SK-N-SH (cell line): ENCODE measurements at regions not wholly inside any gene's neighbourhood (a gene's known extent, or its start where the extent isn't known, plus 50 kb on each side); places are given as distances from the start of the nearest gene placed in this dataset.

Source experiments
- CTCF ChIA-PET: fragments of 300-600, 350-600 bp; formaldehyde crosslinking; extraction: SDS; loops from one replicate; lab custom pipeline; 2021; lab: Yijun Ruan, JAX
- POLR2A ChIA-PET: fragments of 350-600 bp; sonication (Branson Sonifier 250); formaldehyde crosslinking; extraction: SDS; loops from one replicate; lab custom pipeline; 2020; ENCODE audit warnings: antibody characterized with exemption, inconsistent platforms; lab: Yijun Ruan, JAX
- DNase-seq: peaks from one replicate; pipeline ENCODE4 v3.0.0; 2012
- H2AFZ ChIP-seq: fragments of 200-600 bp; sonication (generic); 2 replicates; pipeline ENCODE4 v1.8.1; 2016; ENCODE audit warnings: antibody characterized with exemption, mild to moderate bottlenecking, low read depth
- H3F3A ChIP-seq: fragments of 200-600 bp; sonication (generic); replicated peaks from 2 replicates; pipeline ENCODE3; 2016; ENCODE audit warnings: antibody characterized with exemption, mild to moderate bottlenecking; ENCODE audit not compliant: insufficient read depth
- H3K27ac ChIP-seq, 2 experiments: fragments of 200-500 bp in 1 of 2; fragments of 200-600 bp in 1 of 2; sonication (Bioruptor generic) in 1 of 2; sonication (generic), shearing (Covaris generic) in 1 of 2; 2 replicates each; pipeline versions ENCODE4 v1.5.1 to v1.6.1; 2014 to 2016; ENCODE audit warnings: low read depth in 2 of 2, inconsistent platforms in 1 of 2, low read length in 1 of 2, mild to moderate bottlenecking in 1 of 2, mixed read lengths in 1 of 2
- H3K27me3 ChIP-seq: fragments of 200-600 bp; sonication (generic), shearing (Covaris generic); 2 replicates; pipeline ENCODE4 v1.6.1; 2016; ENCODE audit warnings: mixed run types; ENCODE audit not compliant: insufficient read depth
- H3K36me3 ChIP-seq, 2 experiments: fragments of 200-500 bp in 1 of 2; fragments of 200-600 bp in 1 of 2; sonication (Bioruptor generic) in 1 of 2; sonication (generic) in 1 of 2; replicated peaks in 1 of 2; 2 replicates each; pipeline versions ENCODE3 to v1.5.1; 2014 to 2016; ENCODE audit warnings: low read length in 1 of 2, mild to moderate bottlenecking in 1 of 2; ENCODE audit not compliant: insufficient read depth in 2 of 2, control insufficient read depth in 1 of 2
- H3K4me1 ChIP-seq, 2 experiments: fragments of 200-500 bp in 1 of 2; fragments of 200-600 bp in 1 of 2; sonication (Bioruptor generic) in 1 of 2; sonication (generic), shearing (Covaris generic) in 1 of 2; 2 replicates each; pipeline versions ENCODE4 v1.5.1 to v1.6.1; 2014 to 2016; ENCODE audit warnings: low read depth in 1 of 2, low read length in 1 of 2, mixed run types in 1 of 2; ENCODE audit not compliant: insufficient read depth in 2 of 2, control insufficient read depth in 1 of 2
- H3K4me2 ChIP-seq: fragments of 200-600 bp; sonication (generic), shearing (Covaris generic); 2 replicates; pipeline ENCODE4 v1.6.1; 2017; ENCODE audit warnings: mixed run types
- H3K4me3 ChIP-seq, 2 experiments: fragments of 200-500 bp in 1 of 2; fragments of 200-600 bp in 1 of 2; sonication (Bioruptor generic) in 1 of 2; sonication (generic), shearing (Covaris generic) in 1 of 2; 2 replicates each; pipeline versions ENCODE4 v1.5.1 to v1.8.1; 2014 to 2016; ENCODE audit warnings: low read depth in 2 of 2, inconsistent platforms in 1 of 2, low read length in 1 of 2, mild to moderate bottlenecking in 1 of 2, mixed read lengths in 1 of 2, moderate library complexity in 1 of 2
- H3K79me2 ChIP-seq: fragments of 200-600 bp; sonication (generic); 2 replicates; pipeline ENCODE4 v1.8.1; 2017; ENCODE audit warnings: mild to moderate bottlenecking; ENCODE audit not compliant: insufficient read depth
- H3K9ac ChIP-seq: fragments of 200-600 bp; sonication (generic); 2 replicates; pipeline ENCODE4 v1.6.1; 2017; ENCODE audit warnings: mixed run types
- H3K9me2 ChIP-seq: fragments of 200-600 bp; sonication (generic); 2 replicates; pipeline ENCODE4 v1.6.1; 2017; ENCODE audit warnings: mixed run types
- H3K9me3 ChIP-seq: fragments of 200-600 bp; sonication (generic); 2 replicates; pipeline ENCODE4 v1.6.1; 2017; ENCODE audit warnings: mixed run types, mild to moderate bottlenecking, moderate library complexity
- H4K20me1 ChIP-seq: fragments of 200-600 bp; sonication (generic); 2 replicates; pipeline ENCODE4 v1.6.1; 2017; ENCODE audit warnings: mild to moderate bottlenecking, mixed run types; ENCODE audit not compliant: insufficient read depth
- CHD2 ChIP-seq: fragments of 150-350 bp; IDR thresholded peaks from 2 replicates; pipeline ENCODE4 v1.6.1; 2018; ENCODE audit warnings: low read length; ENCODE audit not compliant: partially characterized antibody
- CTCF ChIP-seq: fragments of 200-600 bp; sonication (generic); IDR thresholded peaks from 2 replicates; pipeline ENCODE4 v1.6.1; 2017; ENCODE audit warnings: antibody characterized with exemption, mild to moderate bottlenecking, moderate library complexity
- ELF1 ChIP-seq: IDR thresholded peaks from 2 replicates; pipeline ENCODE4 v1.4.0; 2012
- EP300 ChIP-seq, 2 experiments: IDR thresholded peaks; 2 replicates each; pipeline versions ENCODE4 v1.4.0 to v1.6.1; 2012; ENCODE audit warnings: borderline replicate concordance in 1 of 2, low read depth in 1 of 2, low read length in 1 of 2
- EZH2phosphoT487 ChIP-seq: fragments of 200-600 bp; sonication (generic); IDR thresholded peaks from 2 replicates; pipeline ENCODE4 v1.6.1; 2017; ENCODE audit warnings: low read depth, mixed run types, mild to moderate bottlenecking, antibody characterized with exemption, moderate library complexity, borderline replicate concordance
- FOXJ3 ChIP-seq: sonication (generic); formaldehyde crosslinking; IDR thresholded peaks from 2 replicates; pipeline ENCODE4 v1.5.1; 2020; ENCODE audit warnings: mild to moderate bottlenecking, missing genetic modification reagents
- GATA2 ChIP-seq: sonication (generic); formaldehyde crosslinking; IDR thresholded peaks from 2 replicates; pipeline ENCODE4 v1.5.0; 2020; ENCODE audit warnings: mild to moderate bottlenecking, missing genetic modification reagents
- IRF3 ChIP-seq: fragments of 150-350 bp; IDR thresholded peaks from 2 replicates; pipeline ENCODE4 v1.6.1; 2016; ENCODE audit warnings: mild to moderate bottlenecking, low read depth, low read length
- JUND ChIP-seq: IDR thresholded peaks from 2 replicates; pipeline ENCODE4 v1.4.0; 2012
- MAX ChIP-seq: IDR thresholded peaks from 2 replicates; pipeline ENCODE4 v1.4.0; 2012; ENCODE audit warnings: low read depth
- MEF2A ChIP-seq: IDR thresholded peaks from 2 replicates; pipeline ENCODE4 v1.4.0; 2012; ENCODE audit warnings: low read depth, borderline replicate concordance
- REST ChIP-seq: IDR thresholded peaks from 2 replicates; pipeline ENCODE4 v1.6.1; 2012; ENCODE audit warnings: mild to moderate bottlenecking, low read depth, low read length, moderate library complexity
- SIN3A ChIP-seq: IDR thresholded peaks from 2 replicates; pipeline ENCODE4 v1.6.1; 2012; ENCODE audit warnings: low read depth, mild to moderate bottlenecking, low read length, moderate library complexity, borderline replicate concordance
- SMC3 ChIP-seq: IDR thresholded peaks from 2 replicates; pipeline ENCODE4 v1.6.1; 2012; ENCODE audit warnings: low read depth, low read length, improper control_type of control experiment
- TAF1 ChIP-seq: IDR thresholded peaks from 2 replicates; pipeline ENCODE4 v1.6.1; 2012; ENCODE audit warnings: low read depth, mild to moderate bottlenecking, low read length, moderate library complexity, borderline replicate concordance
- TEAD4 ChIP-seq: IDR thresholded peaks from 2 replicates; pipeline ENCODE4 v1.4.0; 2012; ENCODE audit warnings: mild to moderate bottlenecking, borderline replicate concordance; ENCODE audit not compliant: insufficient read depth
- USF2 ChIP-seq: fragments of 150-350 bp; IDR thresholded peaks from 2 replicates; pipeline ENCODE4 v1.6.1; 2017; ENCODE audit warnings: antibody characterized with exemption, low read length, low read depth, borderline replicate concordance
- YY1 ChIP-seq: IDR thresholded peaks from 2 replicates; pipeline ENCODE4 v1.4.0; 2012; ENCODE audit warnings: low read depth, mild to moderate bottlenecking
- WGBS: methylation state at CpG from one replicate; pipeline ENCODE4 v1.1.6; 2017; ENCODE audit warnings: low lambda C conversion rate; 5-methylcytosine and 5-hydroxymethylcytosine counted together

- H3K9me2 ChIP-seq, result no peaks in the 10 kb centered on the region
- H4K20me1 ChIP-seq, result no peaks in the 10 kb centered on the region
- no peak overlapping the region for H3K9ac ChIP-seq
- no peak for TF ChIP-seq SMC3
- H3K4me1 ChIP-seq, result no peaks in the 10 kb centered on the region; a peak in 1 of 4 replicates
- no peaks in the 10 kb centered on the region for H3K27me3 ChIP-seq
- POLR2A ChIA-PET, result no interaction called here
- H3F3A ChIP-seq, result no peaks in the 10 kb centered on the region
- no peaks in the 10 kb centered on the region for H3K9me3 ChIP-seq
- H3K4me2 ChIP-seq, result no peak overlapping the region
- WGBS, result 28% methylated on average over 1 of the region's 1 CpG
- no peak overlapping the region for H3K27ac ChIP-seq
- no peak overlapping the region for H3K4me3 ChIP-seq
- no peak for DNase-seq
- H2AFZ ChIP-seq, result no peak overlapping the region
- CTCF ChIA-PET, result no interaction called here
- no peaks in the 10 kb centered on the region for H3K79me2 ChIP-seq
- H3K36me3 ChIP-seq, result no peaks in the 10 kb centered on the region
Observed at GRCh38 chr4:129546531-129546930, 450.6 kb downstream of the C4orf33 start.

GRCh38 chr4:129550281-129550785 lies 454.4 kb downstream of the C4orf33 start:
- TF ChIP-seq USF2 (no peak), ELF1 (no peak), GATA2 (CRISPR knock-in tag) (no peak), SIN3A (no peak), CHD2 (no peak), SMC3 (no peak), TEAD4 (no peak), CTCF (no peak), MAX (no peak), JUND (no peak), TAF1 (no peak), IRF3 (no peak), REST (no peak), EP300 (IDR thresholded peaks at IDR 0.05; ENCODE audit: borderline replicate concordance in 1 of 2, low read depth in 1 of 2, low read length in 1 of 2) (no peak), FOXJ3 (CRISPR knock-in tag) (no peak), MEF2A (no peak), EZH2phosphoT487 (no peak), YY1 (no peak)
- Histone ChIP-seq H3K9me2 (no peaks in the 10 kb centered on the region), H3K36me3 (no peaks in the 10 kb centered on the region), H3K4me2 (no peak overlapping the region), H3K27me3 (no peaks in the 10 kb centered on the region), H3F3A (no peaks in the 10 kb centered on the region), H3K27ac (no peak overlapping the region), H3K9me3 (no peaks in the 10 kb centered on the region), H3K4me1 (no peaks in the 10 kb centered on the region; a peak in 1 of 4 replicates), H3K4me3 (no peak overlapping the region), H3K79me2 (no peaks in the 10 kb centered on the region), H4K20me1 (no peaks in the 10 kb centered on the region), H3K9ac (no peak overlapping the region), H2AFZ (no peak overlapping the region)
- WGBS, result 0% methylated on average over 1 of the region's 1 CpG
- POLR2A ChIA-PET, result no interaction called here
- no peak for DNase-seq
- CTCF ChIA-PET, result no interaction called here
